Common myeloid progenitor, CD34-positive (primary cell): ENCODE measurements at regions not wholly inside any gene's neighbourhood (a gene's known extent, or its start where the extent isn't known, plus 50 kb on each side); places are given as distances from the start of the nearest gene placed in this dataset.
A peak's percentile ranks its signal among the peaks of the same experiment; 100 is the strongest.

Experiments
- CTCF ChIA-PET: fragments of 350-600 bp; sonication (Branson Sonifier 250); formaldehyde crosslinking; loops from one replicate; lab custom pipeline; 2021; ENCODE audit warnings: antibody characterized with exemption; lab: Charles Lee
- POLR2A ChIA-PET: fragments of 350-600 bp; sonication (Branson Sonifier 250); formaldehyde crosslinking; loops from one replicate; lab custom pipeline; 2021; ENCODE audit warnings: antibody characterized with exemption; lab: Charles Lee
- DNase-seq, 3 donors: peaks; one replicate each; pipeline versions ENCODE4 v3.0.0 to v3.0.0-alpha.2; 2013
- H3K27ac ChIP-seq, 2 experiments: 1 replicate in 1 of 2; 2 replicates in 1 of 2; pipeline ENCODE4 v1.7.0; 2013; ENCODE audit warnings: inconsistent platforms in 2 of 2, low read length in 2 of 2, mild to moderate bottlenecking in 2 of 2, low read depth in 1 of 2, moderate library complexity in 1 of 2; ENCODE audit not compliant: severe bottlenecking in 2 of 2, insufficient read depth in 1 of 2, poor library complexity in 1 of 2
- H3K27me3 ChIP-seq, 5 experiments: replicated peaks in 2 of 5; 1 replicate in 3 of 5; 2 replicates in 2 of 5; pipeline versions ENCODE4 v1.6.1 to v1.7.0; 2013; ENCODE audit warnings: low read length in 4 of 5, mild to moderate bottlenecking in 2 of 5, moderate library complexity in 2 of 5, inconsistent platforms in 1 of 5; ENCODE audit not compliant: insufficient read depth in 5 of 5, control insufficient read depth in 4 of 5
- H3K36me3 ChIP-seq, 4 experiments: 1 replicate in 2 of 4; 2 replicates in 2 of 4; pipeline versions ENCODE4 v1.6.1 to v1.7.0; 2013; ENCODE audit warnings: low read length in 3 of 4, control low read depth in 1 of 4, mild to moderate bottlenecking in 1 of 4; ENCODE audit not compliant: control insufficient read depth in 4 of 4, insufficient read depth in 4 of 4
- H3K4me1 ChIP-seq, 4 experiments: 1 replicate in 3 of 4; 2 replicates in 1 of 4; pipeline versions ENCODE4 v1.6.1 to v1.7.1; 2013; ENCODE audit warnings: low read length in 3 of 4, mild to moderate bottlenecking in 3 of 4, control low read depth in 1 of 4, inconsistent platforms in 1 of 4, moderate library complexity in 1 of 4; ENCODE audit not compliant: control insufficient read depth in 4 of 4, insufficient read depth in 4 of 4; ENCODE audit errors: control extremely low read depth in 1 of 4
- H3K4me3 ChIP-seq, 7 experiments: 1 replicate in 4 of 7; 2 replicates in 3 of 7; pipeline versions ENCODE4 v1.5.1 to v1.7.0; 2013; ENCODE audit warnings: mild to moderate bottlenecking in 7 of 7, low read length in 6 of 7, moderate library complexity in 6 of 7, inconsistent platforms in 2 of 7, low read depth in 2 of 7, control low read depth in 1 of 7; ENCODE audit not compliant: insufficient read depth in 4 of 7, control insufficient read depth in 1 of 7; ENCODE audit errors: extremely low read depth in 1 of 7
- H3K9me3 ChIP-seq, 5 experiments: 1 replicate in 4 of 5; 2 replicates in 1 of 5; pipeline versions ENCODE4 v1.6.1 to v1.7.1; 2013; ENCODE audit warnings: low read length in 4 of 5, mild to moderate bottlenecking in 2 of 5, inconsistent platforms in 1 of 5, low read depth in 1 of 5, moderate library complexity in 1 of 5; ENCODE audit not compliant: control insufficient read depth in 4 of 5, insufficient read depth in 2 of 5; ENCODE audit errors: control extremely low read depth in 1 of 5
- WGBS: methylation state at CpG from one replicate; pipeline ENCODE4 v1.1.5; 2013; ENCODE audit not compliant: insufficient coverage; 5-methylcytosine and 5-hydroxymethylcytosine counted together

GRCh38 chr5:119913425-119913824, 284.1 kb downstream of the FAM170A start:
- no peaks in the 10 kb centered on the region for H3K27me3 ChIP-seq
- no peaks in the 10 kb centered on the region for H3K36me3 ChIP-seq
- peaks cover 0 to 7% (median 0%) of the 10 kb centered on the region in 5 experiments for H3K9me3 ChIP-seq
- ChIA-PET POLR2A (no interaction called here), CTCF (no interaction called here)
- DNase-seq, result no peak
- no peak overlapping the region for H3K27ac ChIP-seq
- WGBS, result 58% methylated on average over 2 of the region's 3 CpGs
- H3K4me1 ChIP-seq, result no peaks in the 10 kb centered on the region
- no peak overlapping the region for H3K4me3 ChIP-seq

- H3K4me3 ChIP-seq, result no peak overlapping the region
- no peaks in the 10 kb centered on the region for H3K9me3 ChIP-seq
- DNase-seq, result no peak
- no CpG with 5 or more reads among the region's 1 CpG for WGBS
- H3K36me3 ChIP-seq, result no peaks in the 10 kb centered on the region
- CTCF ChIA-PET, result interaction anchor here (0.6 kb wide), 1 partner anchor 835 kb away, joined by 3 read pairs; no protein-coding TSS in a partner anchor
- H3K27me3 ChIP-seq, result no peaks in the 10 kb centered on the region
- no peaks in the 10 kb centered on the region for H3K4me1 ChIP-seq
- POLR2A ChIA-PET, result no interaction called here
- H3K27ac ChIP-seq, result no peak overlapping the region
Observed at GRCh38 chr5:119919279-119919678, 289.9 kb downstream of the FAM170A start.

GRCh38 chr5:119926301-119926700, 296.9 kb downstream of the FAM170A start:
- no peak overlapping the region for H3K27ac ChIP-seq
- H3K4me1 ChIP-seq, result no peaks in the 10 kb centered on the region
- no peaks in the 10 kb centered on the region for H3K27me3 ChIP-seq
- POLR2A ChIA-PET, result no interaction called here
- H3K4me3 ChIP-seq, result no peak overlapping the region
- H3K36me3 ChIP-seq, result no peaks in the 10 kb centered on the region
- no peak for DNase-seq
- CTCF ChIA-PET, result interaction anchor here (0.7 kb wide), 1 partner anchor 834 kb away, joined by 3 read pairs; no protein-coding TSS in a partner anchor
- no peaks in the 10 kb centered on the region for H3K9me3 ChIP-seq
- no CpG with 5 or more reads among the region's 1 CpG for WGBS

GRCh38 chr5:119928974-119929373, 299.6 kb downstream of the FAM170A start:
- DNase-seq, result no peak
- POLR2A ChIA-PET, result no interaction called here
- CTCF ChIA-PET, result no interaction called here
- no peak overlapping the region for H3K4me3 ChIP-seq
- H3K27me3 ChIP-seq, result no peaks in the 10 kb centered on the region
- no peaks in the 10 kb centered on the region for H3K9me3 ChIP-seq
- H3K4me1 ChIP-seq, result no peaks in the 10 kb centered on the region
- no peaks in the 10 kb centered on the region for H3K36me3 ChIP-seq
- H3K27ac ChIP-seq, result no peak overlapping the region

- POLR2A ChIA-PET, result interaction anchor here (0.6 kb wide), 1 partner anchor 39 kb away, joined by 3 read pairs; no protein-coding TSS in a partner anchor
- CTCF ChIA-PET, result no interaction called here
- 91% methylated on average over 3 of the region's 4 CpGs for WGBS
- no peaks in the 10 kb centered on the region for H3K36me3 ChIP-seq
- no peaks in the 10 kb centered on the region for H3K9me3 ChIP-seq
- no peak for DNase-seq
- H3K4me1 ChIP-seq, result no peaks in the 10 kb centered on the region
- no peak overlapping the region for H3K4me3 ChIP-seq
- H3K27me3 ChIP-seq, result no peaks in the 10 kb centered on the region
- H3K27ac ChIP-seq, result no peak overlapping the region
Observed at GRCh38 chr5:119930490-119930889, 301.1 kb downstream of the FAM170A start.

- Histone ChIP-seq H3K9me3 (peaks cover 0 to 5% (median 0%) of the 10 kb centered on the region in 5 experiments), H3K4me3 (no peak overlapping the region), H3K36me3 (no peaks in the 10 kb centered on the region), H3K4me1 (no peaks in the 10 kb centered on the region), H3K27me3 (no peaks in the 10 kb centered on the region), H3K27ac (no peak overlapping the region)
- WGBS, result no CpG with 5 or more reads among the region's 2 CpGs
- ChIA-PET POLR2A (no interaction called here), CTCF (interaction anchor here (0.6 to 0.7 kb wide), 2 partner anchors 859 to 1924 kb away, joined by 3 read pairs; no protein-coding TSS in a partner anchor)
- DNase-seq, result peak; percentile 1 to 17 (median 16)
Observed at GRCh38 chr5:119943148-119943547, 313.8 kb downstream of the FAM170A start.

- no peaks in the 10 kb centered on the region for H3K4me1 ChIP-seq
- CTCF ChIA-PET, result no interaction called here
- H3K36me3 ChIP-seq, result no peaks in the 10 kb centered on the region
- no peaks in the 10 kb centered on the region for H3K9me3 ChIP-seq
- no peak for DNase-seq
- no peak overlapping the region for H3K27ac ChIP-seq
- POLR2A ChIA-PET, result no interaction called here
- H3K4me3 ChIP-seq, result no peak overlapping the region
- no peaks in the 10 kb centered on the region for H3K27me3 ChIP-seq
Observed at GRCh38 chr5:119945691-119946090, 316.3 kb downstream of the FAM170A start.
